B cell (primary cell): ENCODE measurements at regions not wholly inside any gene's neighbourhood (a gene's known extent, or its start where the extent isn't known, plus 50 kb on each side); places are given as distances from the start of the nearest gene placed in this dataset.

Experiments used
- ATAC-seq: fragments of 200-7000 bp; cut with Tn5 transposase; one replicate; pipeline ENCODE4 v1.10.0; 2021; ENCODE audit warnings: low read depth, mild to moderate bottlenecking, moderate number of reproducible peaks, moderate library complexity
- CTCF ChIA-PET: fragments of 350-600 bp; sonication (Branson Sonifier 250); formaldehyde crosslinking; loops from one replicate; lab custom pipeline; 2021; ENCODE audit warnings: antibody characterized with exemption, inconsistent platforms; lab: Charles Lee
- POLR2A ChIA-PET: fragments of 350-600 bp; sonication (Branson Sonifier 250); formaldehyde crosslinking; loops from one replicate; lab custom pipeline; 2021; ENCODE audit warnings: antibody characterized with exemption; lab: Charles Lee
- DNase-seq: peaks from one replicate; pipeline ENCODE4 v3.0.0; 2013
- H2AFZ ChIP-seq: 2 replicates; pipeline ENCODE4 v1.6.1; 2012; ENCODE audit warnings: mild to moderate bottlenecking, low read depth, low read length; ENCODE audit not compliant: insufficient read depth, poor library complexity, severe bottlenecking
- H3K27ac ChIP-seq, 2 donors: 1 replicate in 1 of 2; 2 replicates in 1 of 2; pipeline ENCODE4 v1.5.1; 2012 to 2013; ENCODE audit warnings: low read length in 2 of 2, mild to moderate bottlenecking in 2 of 2, moderate library complexity in 1 of 2
- H3K27me3 ChIP-seq, 4 experiments: fragments of 200-600 bp in 1 of 4; sonication (generic) in 1 of 4; replicated peaks in 1 of 4; 1 replicate in 2 of 4; 2 replicates in 2 of 4; pipeline versions ENCODE4 v1.6.1 to v1.7.0; 2013 to 2016; ENCODE audit warnings: low read length in 3 of 4, mild to moderate bottlenecking in 2 of 4, mixed read lengths in 1 of 4, moderate library complexity in 1 of 4; ENCODE audit not compliant: insufficient read depth in 4 of 4, control insufficient read depth in 3 of 4; ENCODE audit errors: control extremely low read depth in 1 of 4
- H3K36me3 ChIP-seq, 2 experiments: replicated peaks in 1 of 2; 1 replicate in 1 of 2; 2 replicates in 1 of 2; pipeline versions ENCODE4 v1.6.1 to v1.7.1; 2013; ENCODE audit warnings: low read length in 1 of 2; ENCODE audit not compliant: insufficient read depth in 2 of 2, control insufficient read depth in 1 of 2; ENCODE audit errors: control extremely low read depth in 1 of 2, extremely low read depth in 1 of 2
- H3K4me1 ChIP-seq, 2 donors: fragments of 200-600 bp in 1 of 2; sonication (generic) in 1 of 2; 1 replicate in 1 of 2; 2 replicates in 1 of 2; pipeline versions ENCODE4 v1.5.1 to v1.6.1; 2013 to 2017; ENCODE audit warnings: low read length in 2 of 2; ENCODE audit not compliant: control insufficient read depth in 2 of 2, insufficient read depth in 2 of 2
- H3K4me2 ChIP-seq: replicated peaks from 2 replicates; pipeline ENCODE3; 2012; ENCODE audit warnings: mild to moderate bottlenecking, low read depth, low read length; ENCODE audit not compliant: poor library complexity, severe bottlenecking
- H3K4me3 ChIP-seq, 5 experiments: fragments of 200-600 bp in 1 of 5; sonication (generic) in 1 of 5; 1 replicate in 3 of 5; 2 replicates in 2 of 5; pipeline versions ENCODE4 v1.5.1 to v1.7.0; 2011 to 2016; ENCODE audit warnings: low read length in 4 of 5, mild to moderate bottlenecking in 4 of 5, low read depth in 2 of 5, control low read depth in 1 of 5, moderate library complexity in 1 of 5; ENCODE audit not compliant: insufficient read depth in 1 of 5; ENCODE audit errors: control extremely low read depth in 1 of 5, extremely low read depth in 1 of 5
- H3K79me2 ChIP-seq: fragments of 200-600 bp; sonication (generic); one replicate; pipeline ENCODE4 v1.6.0; 2016; ENCODE audit warnings: low read length; ENCODE audit not compliant: control insufficient read depth, insufficient read depth
- H3K9ac ChIP-seq: fragments of 200-600 bp; sonication (generic); 2 replicates; pipeline ENCODE4 v1.6.1; 2017; ENCODE audit warnings: mild to moderate bottlenecking, low read length, moderate library complexity
- H3K9me3 ChIP-seq, 3 donors: one replicate each; pipeline versions ENCODE4 v1.6.1 to v1.7.1; 2013; ENCODE audit warnings: low read length in 2 of 3; ENCODE audit not compliant: control insufficient read depth in 2 of 3, insufficient read depth in 1 of 3; ENCODE audit errors: control extremely low read depth in 1 of 3
- H4K20me1 ChIP-seq: 2 replicates; pipeline ENCODE4 v1.6.0; 2012; ENCODE audit warnings: mild to moderate bottlenecking, low read length; ENCODE audit not compliant: insufficient read depth, control insufficient read depth, poor library complexity, severe bottlenecking
- H3K27ac Mint-ChIP-seq: one replicate; pipeline ENCODE4 v1.8.0; 2021; ENCODE audit warnings: mixed read lengths
- H3K27me3 Mint-ChIP-seq: one replicate; pipeline ENCODE4 v1.8.0; 2021; ENCODE audit warnings: mixed read lengths
- H3K4me1 Mint-ChIP-seq: one replicate; pipeline ENCODE4 v1.8.0; 2021; ENCODE audit warnings: mixed read lengths
- H3K4me3 Mint-ChIP-seq: one replicate; pipeline ENCODE4 v1.8.0; 2021; ENCODE audit warnings: mixed read lengths
- H3K9me3 Mint-ChIP-seq: one replicate; pipeline ENCODE4 v1.8.0; 2022; ENCODE audit warnings: mixed read lengths; ENCODE audit not compliant: insufficient read depth
- EZH2 ChIP-seq: IDR thresholded peaks from 2 replicates; pipeline ENCODE4 v1.6.1; 2012; ENCODE audit warnings: borderline replicate concordance, low read depth, mild to moderate bottlenecking, moderate library complexity, low read length; ENCODE audit not compliant: insufficient read depth, poor library complexity, severe bottlenecking
- WGBS: methylation state at CpG from one replicate; pipeline ENCODE4 v1.1.5; 2013; ENCODE audit warnings: missing lambda C conversion rate; ENCODE audit not compliant: insufficient coverage; 5-methylcytosine and 5-hydroxymethylcytosine counted together
- intact Hi-C: fragments of 100-400 bp; cut with micrococcal nuclease; formaldehyde crosslinking; loops from one replicate; pipeline ENCODE4 v1.10.0; 2022
- TF ChIP-seq, protein P1 (sequence below): fragments of 200-600 bp; IDR thresholded peaks from one replicate; pipeline ENCODE4 v1.8.0; 2022; ENCODE audit warnings: antibody characterized with exemption, mild to moderate bottlenecking

DNA sequence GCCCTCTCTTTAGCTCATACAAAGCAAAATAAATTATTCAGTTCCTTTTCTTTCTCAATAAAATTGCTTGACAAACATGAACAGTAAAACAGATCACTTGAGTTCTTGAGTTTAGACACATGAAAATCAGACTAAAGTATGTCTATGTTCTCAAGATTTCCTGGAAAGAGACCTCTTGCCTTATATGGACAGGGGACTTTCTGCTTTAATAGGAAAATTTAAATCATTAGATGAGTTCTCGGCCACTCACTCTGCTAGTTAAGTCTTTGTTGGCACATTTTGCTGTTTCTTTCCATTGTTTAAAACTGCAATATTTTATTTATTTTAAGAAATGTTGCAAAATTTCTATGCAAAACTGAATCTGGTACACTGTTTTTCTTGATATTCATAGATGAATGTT is 207.8 kb downstream of the RND3 start:
- Histone ChIP-seq H3K27me3 (no peaks in the 10 kb centered on the region), H3K36me3 (no peaks in the 10 kb centered on the region), H3K27ac (no peak overlapping the region), H2AFZ (no peak overlapping the region), H4K20me1 (no peaks in the 10 kb centered on the region), H3K4me1 (no peaks in the 10 kb centered on the region), H3K4me2 (no peak overlapping the region), H3K79me2 (no peaks in the 10 kb centered on the region), H3K9me3 (peaks cover 0 to 7% (median 6%) of the 10 kb centered on the region in 3 donors), H3K9ac (no peak overlapping the region), H3K4me3 (no peak overlapping the region)
- H3K9me3 Mint-ChIP-seq = peaks cover 8% of the 10 kb centered on the region
- no peaks in the 10 kb centered on the region for H3K4me1 Mint-ChIP-seq
- ChIA-PET CTCF (no interaction called here), POLR2A (no interaction called here)
- no peak overlapping the region for H3K4me3 Mint-ChIP-seq
- H3K27ac Mint-ChIP-seq = no peak overlapping the region
- TF ChIP-seq, protein P1, sequence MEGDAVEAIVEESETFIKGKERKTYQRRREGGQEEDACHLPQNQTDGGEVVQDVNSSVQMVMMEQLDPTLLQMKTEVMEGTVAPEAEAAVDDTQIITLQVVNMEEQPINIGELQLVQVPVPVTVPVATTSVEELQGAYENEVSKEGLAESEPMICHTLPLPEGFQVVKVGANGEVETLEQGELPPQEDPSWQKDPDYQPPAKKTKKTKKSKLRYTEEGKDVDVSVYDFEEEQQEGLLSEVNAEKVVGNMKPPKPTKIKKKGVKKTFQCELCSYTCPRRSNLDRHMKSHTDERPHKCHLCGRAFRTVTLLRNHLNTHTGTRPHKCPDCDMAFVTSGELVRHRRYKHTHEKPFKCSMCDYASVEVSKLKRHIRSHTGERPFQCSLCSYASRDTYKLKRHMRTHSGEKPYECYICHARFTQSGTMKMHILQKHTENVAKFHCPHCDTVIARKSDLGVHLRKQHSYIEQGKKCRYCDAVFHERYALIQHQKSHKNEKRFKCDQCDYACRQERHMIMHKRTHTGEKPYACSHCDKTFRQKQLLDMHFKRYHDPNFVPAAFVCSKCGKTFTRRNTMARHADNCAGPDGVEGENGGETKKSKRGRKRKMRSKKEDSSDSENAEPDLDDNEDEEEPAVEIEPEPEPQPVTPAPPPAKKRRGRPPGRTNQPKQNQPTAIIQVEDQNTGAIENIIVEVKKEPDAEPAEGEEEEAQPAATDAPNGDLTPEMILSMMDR = no peak
- no peak for TF ChIP-seq EZH2
- ATAC-seq (no peak), DNase-seq (no peak)
- H3K27me3 Mint-ChIP-seq = no peaks in the 10 kb centered on the region
- intact Hi-C loops = no loop called here
- no CpG with 5 or more reads among the region's 1 CpG for WGBS

DNA sequence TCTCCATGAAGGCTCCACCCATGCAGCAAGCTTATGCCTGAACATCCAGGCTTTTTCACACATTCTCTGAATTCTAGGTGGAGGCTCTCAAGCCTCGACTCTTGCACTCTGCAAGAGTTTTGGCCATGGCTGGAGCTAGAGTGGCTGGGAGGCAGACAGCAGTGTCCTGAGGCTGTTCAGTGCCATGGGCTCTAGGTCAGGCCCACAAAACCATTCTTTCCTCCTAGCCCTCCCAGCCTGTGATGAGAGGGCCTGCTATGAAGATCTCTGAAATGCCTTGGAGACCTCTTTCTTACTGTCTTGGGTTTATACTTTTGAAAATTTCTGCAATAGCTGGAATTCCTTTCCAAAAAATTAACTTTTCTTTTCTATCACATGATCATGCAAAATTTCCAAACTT is 210.7 kb downstream of the RND3 start:
- no peak overlapping the region for H3K4me3 Mint-ChIP-seq
- H3K36me3 ChIP-seq = no peaks in the 10 kb centered on the region
- H3K4me3 ChIP-seq = no peak overlapping the region
- H3K4me2 ChIP-seq = no peak overlapping the region
- TF ChIP-seq, protein P1 = no peak
- TF ChIP-seq EZH2 = no peak
- no peaks in the 10 kb centered on the region for H3K79me2 ChIP-seq
- H4K20me1 ChIP-seq = no peaks in the 10 kb centered on the region
- no peak overlapping the region for H3K27ac Mint-ChIP-seq
- ChIA-PET POLR2A (no interaction called here), CTCF (no interaction called here)
- peaks cover 6% of the 10 kb centered on the region for H3K9me3 Mint-ChIP-seq
- no peaks in the 10 kb centered on the region for H3K4me1 ChIP-seq
- no peak overlapping the region for H3K27ac ChIP-seq
- H2AFZ ChIP-seq = no peak overlapping the region
- H3K4me1 Mint-ChIP-seq = no peaks in the 10 kb centered on the region
- peaks cover 0 to 7% (median 6%) of the 10 kb centered on the region in 3 donors for H3K9me3 ChIP-seq
- no peak for DNase-seq
- no peak overlapping the region for H3K9ac ChIP-seq
- H3K27me3 ChIP-seq = no peaks in the 10 kb centered on the region
- intact Hi-C loops = no loop called here
- no peak for ATAC-seq
- no peaks in the 10 kb centered on the region for H3K27me3 Mint-ChIP-seq
- 60% methylated on average over 1 of the region's 1 CpG for WGBS
